ENCODE measurements at regions not wholly inside any gene's neighbourhood (a gene's known extent, or its start where the extent isn't known, plus 50 kb on each side); places are given as distances from the start of the nearest gene placed in this dataset.

DNA sequence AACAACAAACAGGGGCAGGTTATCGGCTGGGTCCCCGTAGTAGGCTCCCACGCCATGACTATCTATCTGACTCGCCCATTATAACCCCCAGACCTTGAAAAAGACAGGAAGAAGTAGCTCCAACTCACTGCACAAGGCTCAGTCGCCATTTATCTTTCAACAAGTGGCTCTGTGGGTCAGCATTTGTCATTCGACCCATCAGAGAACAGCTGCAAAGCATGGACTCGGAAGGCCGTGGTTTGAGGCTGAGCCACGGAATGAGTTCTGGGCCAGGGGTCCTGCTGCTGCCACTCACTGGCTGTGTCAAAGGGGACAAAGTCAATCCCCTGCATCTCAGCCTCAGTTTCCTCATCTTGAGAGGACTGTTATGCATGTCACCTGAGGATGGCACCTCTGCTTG, 131.0 kb downstream of the DMRTA2 start:
- no peaks in the 10 kb centered on the region for H3K4me1 ChIP-seq (ENCODE audit: control insufficient read depth, insufficient read depth, low read length)
- H3K9me3 ChIP-seq (ENCODE audit: control insufficient read depth, insufficient read depth, low read length): no peaks in the 10 kb centered on the region
- no peak overlapping the region for H3K4me3 ChIP-seq (ENCODE audit: low read depth, low read length)
- no peaks in the 10 kb centered on the region for H3K36me3 ChIP-seq (ENCODE audit: control insufficient read depth, insufficient read depth, low read length)
- H3K27me3 ChIP-seq (ENCODE audit: control insufficient read depth, insufficient read depth, low read length): no peaks in the 10 kb centered on the region
- H3K9ac ChIP-seq (ENCODE audit: low read depth, low read length): no peak overlapping the region

DNA sequence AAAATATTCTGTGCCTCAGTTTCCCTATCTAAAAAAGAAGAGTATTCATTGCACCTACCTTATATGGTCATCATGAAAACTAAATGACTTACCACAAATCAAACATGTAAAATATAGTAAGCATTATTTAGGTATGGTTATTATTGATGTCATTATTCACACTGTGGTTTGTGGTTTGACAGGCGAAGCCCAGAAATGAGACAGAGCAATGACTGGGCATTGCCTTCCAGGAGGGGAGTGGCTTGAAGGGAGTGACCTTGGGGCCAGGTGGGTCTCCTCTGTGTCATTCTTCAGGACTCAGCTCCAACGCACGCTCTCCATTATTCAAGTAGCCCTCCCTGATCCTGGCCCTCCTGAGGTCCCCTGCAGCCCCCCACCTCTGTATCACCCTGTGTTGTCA, 133.7 kb downstream of the DMRTA2 start:
- Histone ChIP-seq H3K27me3 (ENCODE audit: control insufficient read depth, insufficient read depth, low read length) (no peaks in the 10 kb centered on the region), H3K4me3 (ENCODE audit: low read depth, low read length) (no peak overlapping the region), H3K4me1 (ENCODE audit: control insufficient read depth, insufficient read depth, low read length) (no peaks in the 10 kb centered on the region), H3K9ac (ENCODE audit: low read depth, low read length) (no peak overlapping the region), H3K9me3 (ENCODE audit: control insufficient read depth, insufficient read depth, low read length) (no peaks in the 10 kb centered on the region), H3K36me3 (ENCODE audit: control insufficient read depth, insufficient read depth, low read length) (no peaks in the 10 kb centered on the region)

DNA sequence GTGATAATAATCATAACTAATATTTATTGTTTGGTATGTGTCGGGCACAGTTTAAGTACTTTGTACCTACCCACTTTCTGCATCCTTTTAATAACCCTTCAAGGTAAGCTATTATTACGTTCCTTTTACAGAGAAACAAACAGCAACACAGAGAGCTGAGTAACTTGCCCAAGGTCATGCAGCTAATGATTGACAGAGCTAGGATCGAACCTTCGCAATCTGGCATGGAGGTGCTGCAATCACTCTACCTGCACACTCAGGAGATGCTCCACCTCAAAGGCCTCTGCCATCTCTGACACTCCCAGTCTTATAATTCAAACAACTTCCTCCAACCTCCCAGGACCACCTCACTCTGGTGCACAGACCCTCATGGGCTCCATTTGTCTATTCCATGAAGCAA, 137.2 kb downstream of the DMRTA2 start:
- no peak overlapping the region for H3K9ac ChIP-seq (ENCODE audit: low read depth, low read length)
- no peaks in the 10 kb centered on the region for H3K36me3 ChIP-seq (ENCODE audit: control insufficient read depth, insufficient read depth, low read length)
- no peaks in the 10 kb centered on the region for H3K27me3 ChIP-seq (ENCODE audit: control insufficient read depth, insufficient read depth, low read length)
- H3K9me3 ChIP-seq (ENCODE audit: control insufficient read depth, insufficient read depth, low read length): no peaks in the 10 kb centered on the region
- no peaks in the 10 kb centered on the region for H3K4me1 ChIP-seq (ENCODE audit: control insufficient read depth, insufficient read depth, low read length)
- H3K4me3 ChIP-seq (ENCODE audit: low read depth, low read length): no peak overlapping the region

DNA sequence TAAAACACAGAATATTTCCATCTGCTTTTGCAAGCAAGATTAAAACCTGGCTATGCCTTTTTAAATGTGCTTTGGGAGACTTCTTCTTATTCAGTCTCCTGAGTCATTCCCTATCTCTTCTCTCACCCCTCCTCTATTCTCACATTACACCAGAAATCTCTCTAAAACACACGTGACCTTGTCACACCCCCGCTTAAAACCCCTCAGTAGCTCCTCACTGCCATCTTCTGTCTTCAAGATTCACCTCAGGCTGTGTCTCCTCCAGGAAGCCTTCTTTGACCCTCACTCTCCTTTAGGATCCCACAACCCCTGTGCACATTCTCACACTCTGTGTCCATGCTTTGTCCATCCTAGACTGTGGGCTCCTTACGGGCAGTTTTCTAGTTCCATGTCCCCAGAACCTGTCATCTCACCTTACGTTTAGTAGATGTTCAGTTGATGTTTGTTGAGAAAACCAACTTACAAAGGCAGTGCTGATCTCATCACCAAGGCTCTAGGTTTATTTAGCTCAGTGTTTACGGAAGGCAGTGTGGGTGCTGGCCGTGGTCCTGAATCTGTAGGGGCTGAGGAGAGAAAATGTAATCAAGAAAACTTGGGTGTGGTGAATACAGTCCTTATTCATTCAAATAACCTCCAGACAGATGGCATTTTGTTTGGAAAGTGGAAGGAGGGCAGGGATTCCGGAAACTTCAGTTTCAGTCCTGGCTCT, 143.5 kb downstream of the DMRTA2 start:
- no peak overlapping the region for H3K9ac ChIP-seq (ENCODE audit: low read depth, low read length)
- no peaks in the 10 kb centered on the region for H3K27me3 ChIP-seq (ENCODE audit: control insufficient read depth, insufficient read depth, low read length)
- peaks cover 10% of the 10 kb centered on the region for H3K4me1 ChIP-seq (ENCODE audit: control insufficient read depth, insufficient read depth, low read length)
- no peaks in the 10 kb centered on the region for H3K9me3 ChIP-seq (ENCODE audit: control insufficient read depth, insufficient read depth, low read length)
- no peak overlapping the region for H3K4me3 ChIP-seq (ENCODE audit: low read depth, low read length)
- no peaks in the 10 kb centered on the region for H3K36me3 ChIP-seq (ENCODE audit: control insufficient read depth, insufficient read depth, low read length)

DNA sequence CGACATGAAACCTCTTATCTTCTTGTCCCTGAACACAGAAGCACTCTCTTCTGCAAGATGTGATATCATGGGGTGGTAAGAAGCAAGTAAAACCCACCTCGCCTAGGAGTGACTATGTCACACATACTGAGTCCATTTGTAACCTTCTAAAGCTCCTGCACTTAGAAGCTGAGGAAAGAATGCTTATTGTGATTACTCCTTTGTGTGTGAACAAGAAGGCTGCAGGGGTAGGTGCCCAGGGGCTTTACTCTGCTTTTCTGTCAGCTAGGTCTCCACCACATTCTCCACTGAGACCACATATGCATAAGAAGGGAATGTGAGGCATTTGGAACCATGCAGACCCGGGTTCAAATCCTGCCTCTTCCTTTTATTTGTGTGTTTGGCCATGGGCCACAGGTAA, 144.3 kb downstream of the DMRTA2 start:
- Histone ChIP-seq H3K4me3 (ENCODE audit: low read depth, low read length) (no peak overlapping the region), H3K4me1 (ENCODE audit: control insufficient read depth, insufficient read depth, low read length) (peaks cover 10% of the 10 kb centered on the region), H3K9ac (ENCODE audit: low read depth, low read length) (no peak overlapping the region), H3K9me3 (ENCODE audit: control insufficient read depth, insufficient read depth, low read length) (no peaks in the 10 kb centered on the region), H3K27me3 (ENCODE audit: control insufficient read depth, insufficient read depth, low read length) (no peaks in the 10 kb centered on the region), H3K36me3 (ENCODE audit: control insufficient read depth, insufficient read depth, low read length) (no peaks in the 10 kb centered on the region)

DNA sequence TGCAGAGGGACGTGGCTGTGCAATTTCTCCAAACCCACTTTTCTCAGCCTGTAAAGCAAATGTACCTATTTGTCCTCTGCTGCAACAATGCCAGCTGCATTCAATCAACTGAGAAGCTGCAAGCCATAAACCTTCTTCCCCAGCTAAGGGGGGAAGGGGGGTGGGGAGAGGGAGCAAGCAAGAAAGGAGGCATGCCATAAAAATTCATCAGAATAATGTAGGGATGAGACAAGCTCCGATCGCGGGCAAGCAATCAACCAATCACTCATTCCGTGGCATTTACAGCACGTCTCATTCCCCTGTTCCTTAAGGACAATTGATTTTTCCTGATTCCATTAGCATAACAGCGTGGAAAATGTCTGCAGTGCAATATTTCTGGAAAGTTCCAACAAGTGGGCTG, 144.8 kb downstream of the DMRTA2 start:
- Histone ChIP-seq H3K9me3 (ENCODE audit: control insufficient read depth, insufficient read depth, low read length) (no peaks in the 10 kb centered on the region), H3K4me3 (ENCODE audit: low read depth, low read length) (no peak overlapping the region), H3K36me3 (ENCODE audit: control insufficient read depth, insufficient read depth, low read length) (no peaks in the 10 kb centered on the region), H3K4me1 (ENCODE audit: control insufficient read depth, insufficient read depth, low read length) (peaks cover 10% of the 10 kb centered on the region), H3K27me3 (ENCODE audit: control insufficient read depth, insufficient read depth, low read length) (no peaks in the 10 kb centered on the region), H3K9ac (ENCODE audit: low read depth, low read length) (no peak overlapping the region)

DNA sequence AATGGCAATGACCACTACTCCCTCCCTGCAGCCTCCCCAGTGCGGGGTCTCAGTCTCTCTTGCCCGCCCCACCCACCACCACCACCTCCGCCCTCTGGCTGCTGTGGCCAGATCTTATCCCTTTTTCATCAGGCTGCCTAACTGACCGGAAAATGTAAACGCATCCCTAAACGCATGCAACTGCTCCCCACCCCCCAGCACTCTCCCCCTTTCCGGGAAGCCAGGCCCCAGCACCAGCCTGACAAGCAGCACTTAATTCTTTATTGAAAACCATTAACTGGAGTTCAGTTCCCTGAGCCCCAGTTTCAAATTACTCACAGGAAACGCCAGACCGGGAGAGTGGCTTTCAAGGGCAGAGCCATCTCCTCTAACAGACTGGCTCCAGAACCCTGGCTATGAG, 147.7 kb downstream of the DMRTA2 start:
- Histone ChIP-seq H3K27me3 (ENCODE audit: control insufficient read depth, insufficient read depth, low read length) (peaks cover 4% of the 10 kb centered on the region), H3K36me3 (ENCODE audit: control insufficient read depth, insufficient read depth, low read length) (no peaks in the 10 kb centered on the region), H3K4me3 (ENCODE audit: low read depth, low read length) (no peak overlapping the region), H3K9ac (ENCODE audit: low read depth, low read length) (no peak overlapping the region), H3K9me3 (ENCODE audit: control insufficient read depth, insufficient read depth, low read length) (no peaks in the 10 kb centered on the region), H3K4me1 (ENCODE audit: control insufficient read depth, insufficient read depth, low read length) (peaks cover 13% of the 10 kb centered on the region)

DNA sequence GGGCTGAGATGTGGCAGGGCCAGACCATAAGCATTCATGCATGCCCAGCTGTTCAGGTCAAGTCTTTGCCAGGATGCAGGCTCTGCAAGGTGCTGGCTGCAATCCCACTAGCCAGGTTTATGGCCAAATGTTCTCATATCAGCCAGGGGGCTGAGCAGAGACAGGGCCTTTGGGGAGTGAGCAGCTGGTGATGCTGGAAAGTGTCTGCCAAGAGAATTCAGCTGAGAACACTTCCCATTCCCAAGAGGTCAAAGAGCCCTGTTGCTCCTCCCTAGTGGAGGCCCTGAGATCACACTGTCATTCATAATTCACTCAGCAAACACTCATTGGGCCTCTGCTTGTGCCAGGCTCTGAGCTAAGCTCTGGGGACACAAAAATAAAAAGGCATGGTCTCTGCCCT, 150.3 kb downstream of the DMRTA2 start:
- no peaks in the 10 kb centered on the region for H3K9me3 ChIP-seq (ENCODE audit: control insufficient read depth, insufficient read depth, low read length)
- no peak overlapping the region for H3K4me3 ChIP-seq (ENCODE audit: low read depth, low read length)
- no peak overlapping the region for H3K9ac ChIP-seq (ENCODE audit: low read depth, low read length)
- peaks cover 4% of the 10 kb centered on the region for H3K27me3 ChIP-seq (ENCODE audit: control insufficient read depth, insufficient read depth, low read length)
- H3K4me1 ChIP-seq (ENCODE audit: control insufficient read depth, insufficient read depth, low read length): peaks cover 10% of the 10 kb centered on the region
- no peaks in the 10 kb centered on the region for H3K36me3 ChIP-seq (ENCODE audit: control insufficient read depth, insufficient read depth, low read length)

DNA sequence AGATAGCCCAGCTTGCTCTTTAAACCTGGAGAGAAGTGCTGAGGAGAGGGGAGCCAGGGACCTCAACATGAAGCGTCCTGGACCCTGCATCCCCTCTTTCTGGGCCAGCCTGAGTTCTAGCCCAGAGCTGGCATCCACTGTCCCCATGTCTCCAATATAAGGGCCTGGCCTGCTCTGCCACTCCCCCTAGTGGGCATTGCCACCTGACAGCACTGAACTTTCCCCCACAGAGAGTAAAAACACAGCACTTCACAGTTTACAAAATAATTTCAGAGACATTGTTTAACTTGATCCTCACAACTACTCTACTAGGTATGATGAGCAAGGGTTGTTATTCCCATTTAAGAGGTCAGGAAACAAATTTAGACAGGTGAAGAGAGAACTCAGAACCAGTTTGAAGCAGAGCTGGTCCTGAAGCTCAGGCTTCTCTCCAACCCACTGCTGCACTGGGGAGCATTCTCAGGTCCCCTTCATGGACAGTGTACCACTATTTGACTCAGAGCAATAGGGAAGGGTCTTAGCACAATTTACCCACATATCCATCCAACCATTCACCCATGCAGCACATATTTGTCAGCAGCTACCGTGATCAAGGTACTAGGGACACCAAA, 151.2 kb downstream of the DMRTA2 start:
- H3K4me3 ChIP-seq (ENCODE audit: low read depth, low read length): no peak overlapping the region
- no peak overlapping the region for H3K9ac ChIP-seq (ENCODE audit: low read depth, low read length)
- H3K9me3 ChIP-seq (ENCODE audit: control insufficient read depth, insufficient read depth, low read length): no peaks in the 10 kb centered on the region
- peaks cover 4% of the 10 kb centered on the region for H3K27me3 ChIP-seq (ENCODE audit: control insufficient read depth, insufficient read depth, low read length)
- H3K36me3 ChIP-seq (ENCODE audit: control insufficient read depth, insufficient read depth, low read length): no peaks in the 10 kb centered on the region
- peaks cover 10% of the 10 kb centered on the region for H3K4me1 ChIP-seq (ENCODE audit: control insufficient read depth, insufficient read depth, low read length)

DNA sequence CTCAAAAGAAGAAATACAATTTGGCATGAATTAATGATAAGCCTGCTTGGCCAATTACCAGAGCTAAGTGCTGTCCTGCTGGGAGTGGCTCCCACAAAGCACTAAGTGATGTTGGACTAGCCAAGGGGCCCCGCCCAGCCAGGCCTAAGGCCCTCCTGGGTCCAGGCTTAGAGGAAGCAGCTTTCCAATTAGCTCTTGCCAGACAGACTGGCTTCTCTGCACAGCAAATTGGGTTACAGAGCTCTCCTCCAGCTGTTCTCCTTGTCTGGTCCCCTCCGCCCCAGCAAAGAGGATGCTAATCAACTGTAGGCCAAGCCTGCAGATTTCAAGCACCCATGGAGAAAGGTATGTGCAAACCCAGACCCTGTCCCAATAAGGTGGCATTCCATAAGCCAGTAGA, 151.9 kb downstream of the DMRTA2 start:
- Histone ChIP-seq H3K4me1 (ENCODE audit: control insufficient read depth, insufficient read depth, low read length) (peaks cover 9% of the 10 kb centered on the region), H3K9ac (ENCODE audit: low read depth, low read length) (no peak overlapping the region), H3K9me3 (ENCODE audit: control insufficient read depth, insufficient read depth, low read length) (no peaks in the 10 kb centered on the region), H3K4me3 (ENCODE audit: low read depth, low read length) (no peak overlapping the region), H3K27me3 (ENCODE audit: control insufficient read depth, insufficient read depth, low read length) (peaks cover 4% of the 10 kb centered on the region), H3K36me3 (ENCODE audit: control insufficient read depth, insufficient read depth, low read length) (no peaks in the 10 kb centered on the region)

DNA sequence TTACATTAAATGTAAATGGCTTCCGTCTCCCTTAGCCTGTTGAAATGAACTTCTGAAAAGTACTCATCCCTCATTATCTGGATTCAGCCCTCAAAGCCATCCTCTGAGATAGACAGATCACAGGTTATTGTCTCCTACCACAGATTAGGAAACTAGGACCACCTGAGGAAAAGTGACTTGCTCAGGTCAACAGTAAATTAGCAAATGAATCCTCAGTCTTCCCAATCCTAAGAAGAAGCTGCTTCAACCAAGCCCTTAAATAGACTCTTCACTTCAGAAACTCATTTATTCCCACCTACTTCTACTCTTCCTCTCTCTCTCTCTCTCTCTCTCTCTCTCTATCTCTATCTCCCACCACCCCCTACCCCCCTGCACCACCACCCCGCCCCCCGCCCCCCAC, 152.3 kb downstream of the DMRTA2 start:
- peaks cover 5% of the 10 kb centered on the region for H3K4me1 ChIP-seq (ENCODE audit: control insufficient read depth, insufficient read depth, low read length)
- no peak overlapping the region for H3K4me3 ChIP-seq (ENCODE audit: low read depth, low read length)
- no peak overlapping the region for H3K9ac ChIP-seq (ENCODE audit: low read depth, low read length)
- H3K9me3 ChIP-seq (ENCODE audit: control insufficient read depth, insufficient read depth, low read length): no peaks in the 10 kb centered on the region
- peaks cover 4% of the 10 kb centered on the region for H3K27me3 ChIP-seq (ENCODE audit: control insufficient read depth, insufficient read depth, low read length)
- H3K36me3 ChIP-seq (ENCODE audit: control insufficient read depth, insufficient read depth, low read length): no peaks in the 10 kb centered on the region

DNA sequence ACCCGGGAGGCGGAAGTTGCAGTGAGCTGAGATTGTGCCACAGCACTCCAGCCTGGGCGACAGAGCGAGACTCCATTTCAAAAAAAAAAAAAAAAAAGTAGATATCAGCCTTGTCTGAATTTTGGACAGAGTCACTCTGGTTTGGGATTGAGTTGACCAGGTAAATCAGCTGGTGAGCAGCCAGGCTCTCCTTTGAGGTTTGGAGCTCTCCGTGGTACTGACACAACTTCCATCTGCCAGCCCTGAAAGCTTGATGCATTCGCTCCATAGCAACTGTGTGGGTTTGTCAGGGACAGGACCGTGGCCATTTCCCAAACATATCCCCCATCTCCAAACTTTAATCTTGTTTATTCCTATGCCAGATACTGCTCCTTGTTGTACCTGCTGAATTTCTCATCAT, 155.2 kb downstream of the DMRTA2 start:
- Histone ChIP-seq H3K9me3 (ENCODE audit: control insufficient read depth, insufficient read depth, low read length) (no peaks in the 10 kb centered on the region), H3K27me3 (ENCODE audit: control insufficient read depth, insufficient read depth, low read length) (peaks cover under 1% of the 10 kb centered on the region), H3K36me3 (ENCODE audit: control insufficient read depth, insufficient read depth, low read length) (no peaks in the 10 kb centered on the region), H3K9ac (ENCODE audit: low read depth, low read length) (no peak overlapping the region), H3K4me3 (ENCODE audit: low read depth, low read length) (no peak overlapping the region), H3K4me1 (ENCODE audit: control insufficient read depth, insufficient read depth, low read length) (peaks cover 3% of the 10 kb centered on the region)
